SH-SY5Y (cell line): ENCODE measurements at regions not wholly inside any gene's neighbourhood (a gene's known extent, or its start where the extent isn't known, plus 50 kb on each side); places are given as distances from the start of the nearest gene placed in this dataset.

ENCODE experiments used
- GATA2 ChIP-seq: IDR thresholded peaks from 2 replicates; pipeline ENCODE4 v1.6.1; 2011; ENCODE audit warnings: mild to moderate bottlenecking, low read depth, low read length
- GATA3 ChIP-seq: IDR thresholded peaks from 2 replicates; pipeline ENCODE4 v1.6.1; 2011; ENCODE audit warnings: low read depth, mild to moderate bottlenecking, low read length, moderate library complexity

GRCh38 chr2:15881120-15881433 lies 59.3 kb upstream of the MYCN start:
- TF ChIP-seq GATA2 (no peak), GATA3 (no peak)
